ENCODE measurements at regions not wholly inside any gene's neighbourhood (a gene's known extent, or its start where the extent isn't known, plus 50 kb on each side); places are given as distances from the start of the nearest gene placed in this dataset.

DNA sequence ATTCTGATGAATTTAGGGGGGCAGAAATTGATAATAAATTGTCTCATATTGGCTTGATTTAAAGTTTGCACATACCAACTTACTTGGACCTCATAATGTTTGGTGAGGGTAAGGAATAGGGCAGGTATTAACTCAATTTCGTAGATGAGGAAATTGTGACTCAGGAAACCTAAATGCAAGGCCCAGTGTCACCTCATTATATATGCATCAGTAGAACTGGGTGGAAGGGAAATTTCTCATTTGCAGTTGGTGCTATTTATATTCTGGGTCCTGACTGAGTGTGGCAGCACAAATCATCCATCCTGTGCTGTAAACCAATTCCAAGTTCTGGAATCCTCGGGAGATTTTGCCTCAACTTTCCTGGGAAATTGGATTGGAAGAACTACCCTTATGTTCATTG is 103.0 kb downstream of the SPATA31D1 start:
- TF ChIP-seq, protein P1, sequence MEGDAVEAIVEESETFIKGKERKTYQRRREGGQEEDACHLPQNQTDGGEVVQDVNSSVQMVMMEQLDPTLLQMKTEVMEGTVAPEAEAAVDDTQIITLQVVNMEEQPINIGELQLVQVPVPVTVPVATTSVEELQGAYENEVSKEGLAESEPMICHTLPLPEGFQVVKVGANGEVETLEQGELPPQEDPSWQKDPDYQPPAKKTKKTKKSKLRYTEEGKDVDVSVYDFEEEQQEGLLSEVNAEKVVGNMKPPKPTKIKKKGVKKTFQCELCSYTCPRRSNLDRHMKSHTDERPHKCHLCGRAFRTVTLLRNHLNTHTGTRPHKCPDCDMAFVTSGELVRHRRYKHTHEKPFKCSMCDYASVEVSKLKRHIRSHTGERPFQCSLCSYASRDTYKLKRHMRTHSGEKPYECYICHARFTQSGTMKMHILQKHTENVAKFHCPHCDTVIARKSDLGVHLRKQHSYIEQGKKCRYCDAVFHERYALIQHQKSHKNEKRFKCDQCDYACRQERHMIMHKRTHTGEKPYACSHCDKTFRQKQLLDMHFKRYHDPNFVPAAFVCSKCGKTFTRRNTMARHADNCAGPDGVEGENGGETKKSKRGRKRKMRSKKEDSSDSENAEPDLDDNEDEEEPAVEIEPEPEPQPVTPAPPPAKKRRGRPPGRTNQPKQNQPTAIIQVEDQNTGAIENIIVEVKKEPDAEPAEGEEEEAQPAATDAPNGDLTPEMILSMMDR (IDR thresholded peaks at IDR 0.05) = no peak
- TF ChIP-seq EP300 (IDR thresholded peaks at IDR 0.05) (no peak), POLR2A (IDR thresholded peaks at IDR 0.05) (no peak), POLR2AphosphoS5 (IDR thresholded peaks at IDR 0.05) (no peak)

Data from suprapubic skin (tissue), 4 donors.